Nephron progenitor cell (in vitro differentiated cells): ENCODE measurements at regions not wholly inside any gene's neighbourhood (a gene's known extent, or its start where the extent isn't known, plus 50 kb on each side); places are given as distances from the start of the nearest gene placed in this dataset.

Experiments
- DNase-seq: peaks from one replicate; pipeline ENCODE4 v3.0.0; 2021
- H3K27ac Mint-ChIP-seq: 2 replicates; pipeline ENCODE4 v1.8.0; 2021; ENCODE audit warnings: mild to moderate bottlenecking, moderate library complexity, mixed read lengths
- H3K27me3 Mint-ChIP-seq: 2 replicates; pipeline ENCODE4 v1.8.0; 2021; ENCODE audit warnings: mild to moderate bottlenecking, low read depth, mixed read lengths; ENCODE audit not compliant: poor library complexity
- H3K36me3 Mint-ChIP-seq: 2 replicates; pipeline ENCODE4 v1.8.0; 2021; ENCODE audit warnings: low read depth, mixed read lengths
- H3K4me1 Mint-ChIP-seq: 2 replicates; pipeline ENCODE4 v1.8.0; 2021; ENCODE audit warnings: mixed read lengths
- H3K4me3 Mint-ChIP-seq: 2 replicates; pipeline ENCODE4 v1.8.0; 2021; ENCODE audit warnings: mild to moderate bottlenecking, moderate library complexity, mixed read lengths
- H3K9me3 Mint-ChIP-seq: 2 replicates; pipeline ENCODE4 v1.8.0; 2021; ENCODE audit warnings: mild to moderate bottlenecking, moderate library complexity, mixed read lengths
- TF ChIP-seq, protein P1 (sequence below): fragments of 200-600 bp; sonication (generic); IDR thresholded peaks from 2 replicates; pipeline ENCODE4 v1.5.0; 2021; ENCODE audit warnings: antibody characterized with exemption

DNA sequence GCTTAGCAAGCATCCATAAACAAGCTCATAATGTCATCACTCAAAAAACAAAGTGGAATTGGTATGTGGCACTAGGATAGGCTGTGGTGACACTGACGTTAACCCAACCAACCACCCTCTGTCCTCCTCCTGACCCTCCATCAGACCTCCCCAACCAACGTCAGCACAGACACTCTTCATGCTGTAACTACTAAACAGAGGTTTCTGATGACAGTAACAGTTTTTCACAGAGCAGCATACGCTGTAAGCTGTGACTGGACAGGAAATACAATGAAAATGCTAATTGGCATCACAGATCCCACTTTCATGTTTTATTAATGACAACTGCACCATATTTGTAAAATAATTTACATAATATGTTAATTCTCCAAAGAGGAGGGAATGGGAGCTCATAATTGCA lies 238.0 kb downstream of the IRS2 start:
- peaks cover 32% of the 10 kb centered on the region for H3K4me1 Mint-ChIP-seq
- no peaks in the 10 kb centered on the region for H3K9me3 Mint-ChIP-seq
- no peaks in the 10 kb centered on the region for H3K27me3 Mint-ChIP-seq
- TF ChIP-seq, protein P1, sequence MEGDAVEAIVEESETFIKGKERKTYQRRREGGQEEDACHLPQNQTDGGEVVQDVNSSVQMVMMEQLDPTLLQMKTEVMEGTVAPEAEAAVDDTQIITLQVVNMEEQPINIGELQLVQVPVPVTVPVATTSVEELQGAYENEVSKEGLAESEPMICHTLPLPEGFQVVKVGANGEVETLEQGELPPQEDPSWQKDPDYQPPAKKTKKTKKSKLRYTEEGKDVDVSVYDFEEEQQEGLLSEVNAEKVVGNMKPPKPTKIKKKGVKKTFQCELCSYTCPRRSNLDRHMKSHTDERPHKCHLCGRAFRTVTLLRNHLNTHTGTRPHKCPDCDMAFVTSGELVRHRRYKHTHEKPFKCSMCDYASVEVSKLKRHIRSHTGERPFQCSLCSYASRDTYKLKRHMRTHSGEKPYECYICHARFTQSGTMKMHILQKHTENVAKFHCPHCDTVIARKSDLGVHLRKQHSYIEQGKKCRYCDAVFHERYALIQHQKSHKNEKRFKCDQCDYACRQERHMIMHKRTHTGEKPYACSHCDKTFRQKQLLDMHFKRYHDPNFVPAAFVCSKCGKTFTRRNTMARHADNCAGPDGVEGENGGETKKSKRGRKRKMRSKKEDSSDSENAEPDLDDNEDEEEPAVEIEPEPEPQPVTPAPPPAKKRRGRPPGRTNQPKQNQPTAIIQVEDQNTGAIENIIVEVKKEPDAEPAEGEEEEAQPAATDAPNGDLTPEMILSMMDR, result no peak
- no peaks in the 10 kb centered on the region for H3K36me3 Mint-ChIP-seq
- DNase-seq, result no peak
- H3K27ac Mint-ChIP-seq, result no peak overlapping the region
- H3K4me3 Mint-ChIP-seq, result no peak overlapping the region

DNA sequence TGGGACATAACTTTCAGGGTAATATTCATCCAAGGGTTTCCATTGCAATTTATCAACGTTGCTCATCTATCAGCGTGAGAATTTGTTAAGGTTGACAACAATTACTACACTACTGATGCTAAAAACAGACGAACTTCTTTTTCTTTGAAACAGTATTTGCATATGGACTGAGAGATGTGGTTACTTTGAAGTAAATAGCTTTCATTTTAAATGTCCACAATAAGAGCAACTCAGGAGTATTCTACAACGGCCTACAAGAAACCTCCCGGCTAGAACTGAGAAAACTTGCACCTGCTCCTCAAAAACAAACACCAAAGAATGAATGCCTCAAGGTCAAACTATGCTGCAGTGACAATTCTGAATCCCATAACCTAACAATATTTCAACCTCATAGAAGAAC lies 238.4 kb downstream of the IRS2 start:
- Mint-ChIP-seq H3K4me1 (peaks cover 32% of the 10 kb centered on the region), H3K27me3 (no peaks in the 10 kb centered on the region), H3K9me3 (no peaks in the 10 kb centered on the region), H3K36me3 (no peaks in the 10 kb centered on the region), H3K27ac (no peak overlapping the region), H3K4me3 (no peak overlapping the region)
- TF ChIP-seq, protein P1, result no peak
- no peak for DNase-seq

GRCh38 chr13:109545931-109546330 lies 240.5 kb downstream of the IRS2 start:
- Mint-ChIP-seq H3K4me3 (no peak overlapping the region), H3K9me3 (no peaks in the 10 kb centered on the region), H3K36me3 (no peaks in the 10 kb centered on the region), H3K27ac (peak overlapping the region; percentile 74), H3K4me1 (peaks cover 32% of the 10 kb centered on the region), H3K27me3 (peaks cover 7% of the 10 kb centered on the region)
- no peak for DNase-seq
- TF ChIP-seq, protein P1, result no peak

GRCh38 chr13:109541081-109541480 lies 245.3 kb downstream of the IRS2 start:
- DNase-seq, result no peak
- H3K27ac Mint-ChIP-seq, result no peak overlapping the region
- H3K4me1 Mint-ChIP-seq, result peaks cover 23% of the 10 kb centered on the region
- H3K36me3 Mint-ChIP-seq, result no peaks in the 10 kb centered on the region
- H3K9me3 Mint-ChIP-seq, result no peaks in the 10 kb centered on the region
- TF ChIP-seq, protein P1, result no peak
- H3K27me3 Mint-ChIP-seq, result peaks cover 11% of the 10 kb centered on the region
- H3K4me3 Mint-ChIP-seq, result no peak overlapping the region

GRCh38 chr13:109537584-109537983 lies 248.8 kb downstream of the IRS2 start:
- H3K9me3 Mint-ChIP-seq, result no peaks in the 10 kb centered on the region
- TF ChIP-seq, protein P1, result no peak

DNA sequence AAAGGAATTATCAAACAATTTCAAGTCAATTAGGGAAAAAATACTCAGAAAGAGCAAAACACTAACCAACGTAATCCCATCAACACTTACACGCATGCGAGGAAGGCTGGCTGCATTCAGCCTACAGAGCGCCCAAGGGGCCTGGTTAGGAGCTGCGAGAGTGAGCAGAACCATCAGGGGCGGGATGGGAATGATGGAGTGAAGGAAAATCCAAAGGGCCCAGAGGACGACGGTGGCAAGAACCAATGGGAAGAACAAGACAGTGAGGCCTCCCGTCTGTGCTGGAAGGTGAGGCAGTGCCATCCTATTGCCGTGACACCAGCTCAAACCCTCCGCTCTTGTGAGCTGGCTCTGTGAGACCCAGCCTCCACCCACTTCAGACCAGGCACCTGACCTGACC lies 253.0 kb downstream of the IRS2 start:
- Mint-ChIP-seq H3K36me3 (no peaks in the 10 kb centered on the region), H3K4me1 (no peaks in the 10 kb centered on the region), H3K27ac (no peak overlapping the region), H3K27me3 (peaks cover 7% of the 10 kb centered on the region), H3K4me3 (no peak overlapping the region), H3K9me3 (no peaks in the 10 kb centered on the region)
- TF ChIP-seq, protein P1, result no peak
- no peak for DNase-seq

More at GRCh38 chr13:109537584-109537983, 248.8 kb downstream of the IRS2 start:
- Mint-ChIP-seq H3K4me3 (no peak overlapping the region), H3K36me3 (no peaks in the 10 kb centered on the region), H3K27me3 (peaks cover 13% of the 10 kb centered on the region), H3K27ac (no peak overlapping the region), H3K4me1 (no peaks in the 10 kb centered on the region)
- DNase-seq, result no peak
